GM12873 (cell line): ENCODE measurements at regions not wholly inside any gene's neighbourhood (a gene's known extent, or its start where the extent isn't known, plus 50 kb on each side); places are given as distances from the start of the nearest gene placed in this dataset.

Source experiments
- TF ChIP-seq, protein P1 (sequence below): IDR thresholded peaks from 2 replicates; pipeline ENCODE4 v1.5.1; 2012; ENCODE audit warnings: low read depth, mild to moderate bottlenecking, moderate library complexity, low read length, control low read depth; ENCODE audit not compliant: insufficient read depth; ENCODE audit errors: missing control alignments

GRCh38 chr2:118505436-118505835, 342.0 kb downstream of the EN1 start:
- TF ChIP-seq, protein P1, sequence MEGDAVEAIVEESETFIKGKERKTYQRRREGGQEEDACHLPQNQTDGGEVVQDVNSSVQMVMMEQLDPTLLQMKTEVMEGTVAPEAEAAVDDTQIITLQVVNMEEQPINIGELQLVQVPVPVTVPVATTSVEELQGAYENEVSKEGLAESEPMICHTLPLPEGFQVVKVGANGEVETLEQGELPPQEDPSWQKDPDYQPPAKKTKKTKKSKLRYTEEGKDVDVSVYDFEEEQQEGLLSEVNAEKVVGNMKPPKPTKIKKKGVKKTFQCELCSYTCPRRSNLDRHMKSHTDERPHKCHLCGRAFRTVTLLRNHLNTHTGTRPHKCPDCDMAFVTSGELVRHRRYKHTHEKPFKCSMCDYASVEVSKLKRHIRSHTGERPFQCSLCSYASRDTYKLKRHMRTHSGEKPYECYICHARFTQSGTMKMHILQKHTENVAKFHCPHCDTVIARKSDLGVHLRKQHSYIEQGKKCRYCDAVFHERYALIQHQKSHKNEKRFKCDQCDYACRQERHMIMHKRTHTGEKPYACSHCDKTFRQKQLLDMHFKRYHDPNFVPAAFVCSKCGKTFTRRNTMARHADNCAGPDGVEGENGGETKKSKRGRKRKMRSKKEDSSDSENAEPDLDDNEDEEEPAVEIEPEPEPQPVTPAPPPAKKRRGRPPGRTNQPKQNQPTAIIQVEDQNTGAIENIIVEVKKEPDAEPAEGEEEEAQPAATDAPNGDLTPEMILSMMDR = no peak

GRCh38 chr2:118502106-118502505, 345.3 kb downstream of the EN1 start:
- TF ChIP-seq, protein P1 = no peak

DNA sequence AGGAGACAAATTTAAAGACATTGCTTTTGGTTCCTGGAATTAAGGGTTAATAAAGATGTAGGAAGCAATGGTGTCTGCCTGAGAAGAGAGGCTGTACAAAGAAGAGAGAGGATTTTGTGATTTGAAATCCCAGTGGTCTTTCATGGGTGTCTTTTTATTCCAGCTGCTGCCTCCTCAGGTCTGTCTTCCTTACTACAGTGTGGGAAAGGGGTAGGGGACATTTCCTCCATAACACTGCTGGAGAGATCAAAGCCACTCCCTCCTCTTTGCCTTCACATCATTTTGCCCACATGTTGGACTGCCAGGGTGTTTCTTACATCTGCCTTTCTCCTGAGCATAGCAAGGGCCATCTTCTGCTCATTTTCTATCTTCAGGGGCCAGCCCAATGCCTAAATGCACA, 348.5 kb downstream of the EN1 start:
- TF ChIP-seq, protein P1 = no peak

DNA sequence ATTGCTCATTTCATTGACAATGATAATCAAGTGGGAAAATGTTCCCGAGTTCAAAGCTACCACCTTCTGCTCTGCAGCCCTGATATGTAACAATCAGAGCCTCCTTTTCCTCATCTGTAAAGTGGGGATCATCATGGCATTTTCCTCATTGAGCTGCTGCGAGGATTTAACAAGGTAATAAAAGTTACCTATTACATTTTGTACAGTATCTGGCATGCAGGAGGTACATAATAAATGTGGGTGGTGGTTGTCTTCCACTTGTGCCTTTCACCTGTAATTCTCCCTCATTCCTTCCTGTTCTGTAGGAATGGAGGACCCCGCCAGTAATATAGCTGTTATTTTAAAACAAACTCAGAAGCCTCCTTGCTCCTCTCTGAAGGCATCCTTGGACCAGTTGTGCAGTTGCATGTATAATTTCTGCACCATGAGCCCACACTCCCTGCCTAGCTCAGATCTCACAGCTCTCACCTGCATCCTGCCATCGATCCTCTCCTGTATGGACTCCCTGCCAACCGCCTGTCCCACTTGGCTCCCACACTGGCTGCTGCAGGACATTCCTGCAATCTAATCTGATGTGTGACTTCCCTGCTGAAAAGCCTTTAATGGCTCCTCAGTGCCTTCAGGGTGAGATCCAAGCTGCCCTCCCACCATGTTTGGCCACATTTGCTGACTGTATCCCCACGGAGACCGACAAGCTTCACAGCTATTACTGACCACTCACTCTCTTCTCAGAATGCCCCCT, 350.4 kb downstream of the EN1 start:
- TF ChIP-seq, protein P1 = no peak

GRCh38 chr2:118496467-118496866, 351.0 kb downstream of the EN1 start:
- TF ChIP-seq, protein P1 = no peak

- TF ChIP-seq, protein P1 = no peak
Measured at GRCh38 chr2:118495290-118495689, 352.2 kb downstream of the EN1 start.

GRCh38 chr2:118493213-118493612, 354.2 kb downstream of the EN1 start:
- TF ChIP-seq, protein P1 = no peak
